GM23338 (cell line): ENCODE measurements at regions not wholly inside any gene's neighbourhood (a gene's known extent, or its start where the extent isn't known, plus 50 kb on each side); places are given as distances from the start of the nearest gene placed in this dataset.

ENCODE experiments used
- ATAC-seq: fragments of 200-7000 bp; cut with Tn5 transposase; 3 replicates; pipeline ENCODE4 v1.9.1; 2020
- DNase-seq: peaks from one replicate; pipeline ENCODE4 v3.0.0-alpha.2; 2015; ENCODE audit warnings: low spot score
- H2AFZ ChIP-seq: fragments of 200-600 bp; sonication (generic); 2 replicates; pipeline ENCODE4 v1.8.0; 2016; ENCODE audit warnings: antibody characterized with exemption, mild to moderate bottlenecking, moderate library complexity
- H3F3A ChIP-seq: fragments of 200-600 bp; sonication (generic); replicated peaks from 2 replicates; pipeline ENCODE4 v1.8.0; 2017; ENCODE audit warnings: antibody characterized with exemption, mixed run types, low read depth
- H3K27ac ChIP-seq: fragments of 200-600 bp; sonication (generic); 2 replicates; pipeline ENCODE4 v1.6.1; 2016; ENCODE audit warnings: low read depth
- H3K27me3 ChIP-seq: fragments of 200-600 bp; sonication (generic); 2 replicates; pipeline ENCODE4 v1.8.0; 2016; ENCODE audit warnings: mild to moderate bottlenecking, mixed run types, moderate library complexity; ENCODE audit not compliant: insufficient read depth
- H3K36me3 ChIP-seq: fragments of 200-600 bp; sonication (generic); 2 replicates; pipeline ENCODE4 v1.8.0; 2016; ENCODE audit warnings: mild to moderate bottlenecking; ENCODE audit not compliant: insufficient read depth
- H3K4me1 ChIP-seq: fragments of 200-600 bp; sonication (generic); 2 replicates; pipeline ENCODE4 v1.8.0; 2016; ENCODE audit warnings: mild to moderate bottlenecking, moderate library complexity; ENCODE audit not compliant: insufficient read depth
- H3K4me2 ChIP-seq: fragments of 200-600 bp; sonication (generic); 2 replicates; pipeline ENCODE4 v1.7.1; 2017; ENCODE audit warnings: mixed run types
- H3K4me3 ChIP-seq: fragments of 200-600 bp; sonication (generic); 2 replicates; pipeline ENCODE4 v1.6.1; 2016; ENCODE audit warnings: mixed run types
- H3K79me2 ChIP-seq: fragments of 200-600 bp; sonication (generic); replicated peaks from 2 replicates; pipeline ENCODE4 v1.8.0; 2017; ENCODE audit warnings: mild to moderate bottlenecking; ENCODE audit not compliant: insufficient read depth
- H3K9me2 ChIP-seq: fragments of 200-600 bp; sonication (generic); 2 replicates; pipeline ENCODE4 v1.8.0; 2017; ENCODE audit not compliant: insufficient read depth
- H4K20me1 ChIP-seq: fragments of 200-600 bp; sonication (generic); replicated peaks from 2 replicates; pipeline ENCODE4 v1.8.0; 2017; ENCODE audit warnings: mild to moderate bottlenecking; ENCODE audit not compliant: insufficient read depth
- H3K27ac Mint-ChIP-seq: 2 replicates; pipeline ENCODE4 v1.8.0; 2020; ENCODE audit warnings: inconsistent platforms, mild to moderate bottlenecking, moderate library complexity, mixed read lengths
- H3K27me3 Mint-ChIP-seq: 3 replicates; pipeline ENCODE4 v1.8.0; 2022; ENCODE audit warnings: low read depth, mild to moderate bottlenecking, moderate library complexity, mixed read lengths, inconsistent platforms; ENCODE audit not compliant: insufficient read depth, poor library complexity
- H3K36me3 Mint-ChIP-seq: 3 replicates; pipeline ENCODE4 v1.8.0; 2021; ENCODE audit warnings: low read depth, mild to moderate bottlenecking, inconsistent platforms, moderate library complexity, mixed read lengths
- H3K4me1 Mint-ChIP-seq: 3 replicates; pipeline ENCODE4 v1.8.0; 2020; ENCODE audit warnings: mild to moderate bottlenecking, inconsistent platforms, mixed read lengths
- H3K4me3 Mint-ChIP-seq: 3 replicates; pipeline ENCODE4 v1.8.0; 2021; ENCODE audit warnings: moderate library complexity, mild to moderate bottlenecking, inconsistent platforms, mixed read lengths
- H3K9me3 Mint-ChIP-seq: 3 replicates; pipeline ENCODE4 v1.8.0; 2020; ENCODE audit warnings: moderate library complexity, mild to moderate bottlenecking, inconsistent platforms, mixed read lengths
- CREB1 ChIP-seq: fragments of 250-450 bp; sonication (Bioruptor Pico); IDR thresholded peaks from 2 replicates; pipeline ENCODE4 v1.5.0; 2020; ENCODE audit warnings: low read depth, mild to moderate bottlenecking, moderate library complexity
- CTCF ChIP-seq, 2 experiments: fragments of 200-600 bp in 1 of 2; sonication (generic) in 1 of 2; conservative IDR thresholded peaks; 2 replicates each; pipeline versions ENCODE4 v1.5.1 to v1.6.1; 2016 to 2017; ENCODE audit warnings: antibody characterized with exemption in 2 of 2, low read depth in 2 of 2, mild to moderate bottlenecking in 2 of 2, moderate library complexity in 1 of 2
- ETS1 ChIP-seq: IDR thresholded peaks from 2 replicates; pipeline ENCODE4 v1.6.1; 2016; ENCODE audit warnings: antibody characterized with exemption
- EZH2 ChIP-seq: fragments of 200-600 bp; sonication (generic); IDR thresholded peaks from one replicate; pipeline ENCODE4 v1.8.0; 2017; ENCODE audit warnings: antibody characterized with exemption, mild to moderate bottlenecking, low read depth; ENCODE audit not compliant: unreplicated experiment
- EZH2phosphoT487 ChIP-seq: fragments of 200-600 bp; sonication (generic); IDR thresholded peaks from one replicate; pipeline ENCODE4 v1.8.1; 2018; ENCODE audit warnings: antibody characterized with exemption; ENCODE audit not compliant: unreplicated experiment
- STAT1 ChIP-seq: IDR thresholded peaks from one replicate; pipeline ENCODE4 v1.6.1; 2016; ENCODE audit warnings: antibody characterized with exemption; ENCODE audit not compliant: unreplicated experiment
- ZNF114 ChIP-seq: fragments of 250-450 bp; sonication (Bioruptor Pico); IDR thresholded peaks from 2 replicates; pipeline ENCODE4 v1.5.0; 2020; ENCODE audit warnings: mild to moderate bottlenecking, moderate library complexity
- ZNF462 ChIP-seq: fragments of 250-450 bp; sonication (Bioruptor Pico); IDR thresholded peaks from 2 replicates; pipeline ENCODE4 v1.5.0; 2020; ENCODE audit warnings: mild to moderate bottlenecking, moderate library complexity

GRCh38 chr4:129352480-129352879, 256.5 kb downstream of the C4orf33 start (continued):
- TF ChIP-seq CTCF (conservative IDR thresholded peaks at IDR 0.05; ENCODE audit: low read depth in 2 of 2) (no peak), STAT1 (no peak)

GRCh38 chr4:129353490-129353889, 257.5 kb downstream of the C4orf33 start:
- H3K4me3 ChIP-seq = no peak overlapping the region
- no peak overlapping the region for H3K4me2 ChIP-seq
- no peaks in the 10 kb centered on the region for H3K79me2 ChIP-seq
- H3K36me3 ChIP-seq = no peaks in the 10 kb centered on the region
- H3K27me3 ChIP-seq = no peaks in the 10 kb centered on the region
- H3K9me2 ChIP-seq = no peaks in the 10 kb centered on the region
- no peak overlapping the region for H3K4me3 Mint-ChIP-seq
- H3K9me3 Mint-ChIP-seq = no peaks in the 10 kb centered on the region
- no peaks in the 10 kb centered on the region for H3K4me1 ChIP-seq
- H3K27ac ChIP-seq = no peak overlapping the region
- DNase-seq = no peak
- no peaks in the 10 kb centered on the region for H3K27me3 Mint-ChIP-seq
- H3K27ac Mint-ChIP-seq = no peak overlapping the region
- H3F3A ChIP-seq = no peaks in the 10 kb centered on the region
- no peak for TF ChIP-seq EZH2
- TF ChIP-seq ETS1 = no peak
- H4K20me1 ChIP-seq = no peaks in the 10 kb centered on the region
- no peak overlapping the region for H2AFZ ChIP-seq
- no peaks in the 10 kb centered on the region for H3K36me3 Mint-ChIP-seq
- H3K4me1 Mint-ChIP-seq = no peaks in the 10 kb centered on the region
- no peak for ATAC-seq

- Histone ChIP-seq H3K27me3 (no peaks in the 10 kb centered on the region), H3K9me2 (no peaks in the 10 kb centered on the region), H3K27ac (no peak overlapping the region), H2AFZ (no peak overlapping the region), H3K36me3 (no peaks in the 10 kb centered on the region), H3K4me3 (no peak overlapping the region), H4K20me1 (no peaks in the 10 kb centered on the region), H3K4me1 (no peaks in the 10 kb centered on the region; the same call in 1 of the 2 replicates), H3K79me2 (no peaks in the 10 kb centered on the region), H3F3A (no peaks in the 10 kb centered on the region), H3K4me2 (no peak overlapping the region)
- Mint-ChIP-seq H3K36me3 (no peaks in the 10 kb centered on the region), H3K27me3 (no peaks in the 10 kb centered on the region), H3K27ac (no peak overlapping the region), H3K4me1 (peaks cover 5% of the 10 kb centered on the region; the same call in 2 of the 3 replicates), H3K9me3 (no peaks in the 10 kb centered on the region), H3K4me3 (no peak overlapping the region)
- ATAC-seq = no peak
- DNase-seq = no peak
- TF ChIP-seq ZNF114 (CRISPR knock-in tag) (no peak), STAT1 (no peak), EZH2phosphoT487 (no peak), CTCF (conservative IDR thresholded peaks at IDR 0.05; ENCODE audit: low read depth in 2 of 2) (no peak), CREB1 (CRISPR knock-in tag) (no peak), ZNF462 (CRISPR knock-in tag) (no peak)
Measured at GRCh38 chr4:129355031-129355430, 259.1 kb downstream of the C4orf33 start.
